ENCODE measurements at regions not wholly inside any gene's neighbourhood (a gene's known extent, or its start where the extent isn't known, plus 50 kb on each side); places are given as distances from the start of the nearest gene placed in this dataset.

- DNase-seq (no peak), ATAC-seq (ENCODE audit: low read depth) (no peak)
- ChIA-PET CTCF (no interaction called here), POLR2A (ENCODE audit: unreplicated experiment) (no interaction called here)
- Histone ChIP-seq H3K4ac (ENCODE audit: low read depth, low read length) (no peak overlapping the region), H3K79me1 (ENCODE audit: low read depth in 1 of 2, low read length in 2 of 2) (no peaks in the 10 kb centered on the region), H3K9me3 (ENCODE audit: control insufficient read depth, insufficient read depth, low read length) (no peaks in the 10 kb centered on the region), H4K8ac (ENCODE audit: low read depth in 2 of 2, low read length in 2 of 2) (no peak overlapping the region), H3K4me2 (ENCODE audit: low read depth, low read length) (no peak overlapping the region), H2AK5ac (ENCODE audit: low read depth, low read length) (no peak overlapping the region), H3K18ac (ENCODE audit: low read depth, low read length) (no peak overlapping the region), H3K9ac (ENCODE audit: low read depth, low read length) (no peak overlapping the region), H4K20me1 (ENCODE audit: insufficient read depth, low read length) (no peaks in the 10 kb centered on the region), H3K56ac (ENCODE audit: extremely low read depth, insufficient read depth, low read length) (no peak overlapping the region), H3K4me1 (ENCODE audit: control insufficient read depth, insufficient read depth, low read length) (no peaks in the 10 kb centered on the region), H2BK5ac (ENCODE audit: low read depth, low read length, poor library complexity, severe bottlenecking) (no peak overlapping the region), H3K14ac (replicated peaks; ENCODE audit: low read depth, low read length) (no peak overlapping the region), H3K4me3 (ENCODE audit: insufficient read depth, low read depth, low read length) (no peak overlapping the region), H4K5ac (ENCODE audit: low read depth, low read length) (no peak overlapping the region), H3K9me1 (ENCODE audit: insufficient read depth, low read length) (no peaks in the 10 kb centered on the region), H2BK15ac (ENCODE audit: low read depth, low read length) (no peak overlapping the region), H2AK9ac (replicated peaks; ENCODE audit: low read depth, low read length, poor library complexity) (no peak overlapping the region), H2BK20ac (ENCODE audit: low read depth, low read length) (no peak overlapping the region), H3K27ac (ENCODE audit: insufficient read depth, low read length) (no peak overlapping the region), H3K23ac (ENCODE audit: low read depth, low read length) (no peak overlapping the region), H4K91ac (ENCODE audit: insufficient read depth, low read depth, low read length) (no peak overlapping the region), H2BK120ac (ENCODE audit: low read depth, low read length) (no peak overlapping the region), H2AFZ (replicated peaks; ENCODE audit: low read length, poor library complexity) (no peak overlapping the region), H3K36me3 (ENCODE audit: control insufficient read depth, insufficient read depth, low read length) (no peaks in the 10 kb centered on the region), H3K27me3 (ENCODE audit: control insufficient read depth, insufficient read depth, low read length) (no peaks in the 10 kb centered on the region)
- no peak for TF ChIP-seq NFE2L2 (IDR thresholded peaks at IDR 0.05; ENCODE audit: low read depth, low read length)
- no peak for TF ChIP-seq ELK1 (IDR thresholded peaks at IDR 0.05; ENCODE audit: borderline replicate concordance, low read depth, low read length)
- no peak for TF ChIP-seq RAD21 (IDR thresholded peaks at IDR 0.05; ENCODE audit: low read length)
- TF ChIP-seq FOS (IDR thresholded peaks at IDR 0.05; ENCODE audit: low read depth, low read length): no peak
- TF ChIP-seq SMC3 (IDR thresholded peaks at IDR 0.05; ENCODE audit: low read depth, low read length): no peak
- TF ChIP-seq MAZ (IDR thresholded peaks at IDR 0.05; ENCODE audit: borderline replicate concordance, low read depth, low read length): no peak
- TF ChIP-seq RCOR1 (IDR thresholded peaks at IDR 0.05; ENCODE audit: insufficient replicate concordance, low read length): no peak
- TF ChIP-seq RFX5 (IDR thresholded peaks at IDR 0.05; ENCODE audit: low read depth, low read length): no peak
- TF ChIP-seq BHLHE40 (IDR thresholded peaks at IDR 0.05; ENCODE audit: low read depth, low read length): no peak
- TF ChIP-seq CTCF (conservative IDR thresholded peaks at IDR 0.05; ENCODE audit: low read depth, low read length): no peak
- no peak for TF ChIP-seq MXI1 (IDR thresholded peaks at IDR 0.05; ENCODE audit: borderline replicate concordance, low read depth, low read length)
- no peak for TF ChIP-seq CHD1 (IDR thresholded peaks at IDR 0.05; ENCODE audit: low read depth, low read length)
- no peak for TF ChIP-seq POLR2A (IDR thresholded peaks at IDR 0.05; ENCODE audit: low read depth, low read length)
- no peak for TF ChIP-seq USF2 (IDR thresholded peaks at IDR 0.05; ENCODE audit: low read depth, low read length)
- BruUV-seq (replicated peaks): no TSS peak
- intact Hi-C loops (cut with micrococcal nuclease) (no loop called here), in situ Hi-C loops (cut with MboI; ENCODE audit: low sequenced_read_pairs) (no loop called here), dilution Hi-C loops (cut with HindIII; ENCODE audit: low sequenced_read_pairs, unreplicated experiment) (no loop called here)
- 33% methylated on average over 3 of the region's 10 CpGs; no CpG with 5 or more reads in 1 of the 2 experiments for WGBS, 2 experiments (ENCODE audit: extremely low coverage in 2 of 2, insufficient read length in 1 of 2)
These were observed 122.8 kb upstream of the PHACTR3 start for GRCh38 chr20:59481477-59482018.
